Stimulated activated CD8-positive, alpha-beta memory T cell treated with anti-CD3 and anti-CD28 coated beads, Interleukin-7, amount 100 ng/mL, for 24 hours (primary cell): ENCODE measurements at regions not wholly inside any gene's neighbourhood (a gene's known extent, or its start where the extent isn't known, plus 50 kb on each side); places are given as distances from the start of the nearest gene placed in this dataset.
"Not testable (repeated sequence)": the region's sequence is repeated elsewhere in the genome, so short reads cannot be mapped to it uniquely, and the experiment has no call there.

ENCODE experiments used
- DNase-seq: peaks from one replicate; pipeline ENCODE4 v3.0.0-alpha.2; 2020; ENCODE audit warnings: low read depth

DNA sequence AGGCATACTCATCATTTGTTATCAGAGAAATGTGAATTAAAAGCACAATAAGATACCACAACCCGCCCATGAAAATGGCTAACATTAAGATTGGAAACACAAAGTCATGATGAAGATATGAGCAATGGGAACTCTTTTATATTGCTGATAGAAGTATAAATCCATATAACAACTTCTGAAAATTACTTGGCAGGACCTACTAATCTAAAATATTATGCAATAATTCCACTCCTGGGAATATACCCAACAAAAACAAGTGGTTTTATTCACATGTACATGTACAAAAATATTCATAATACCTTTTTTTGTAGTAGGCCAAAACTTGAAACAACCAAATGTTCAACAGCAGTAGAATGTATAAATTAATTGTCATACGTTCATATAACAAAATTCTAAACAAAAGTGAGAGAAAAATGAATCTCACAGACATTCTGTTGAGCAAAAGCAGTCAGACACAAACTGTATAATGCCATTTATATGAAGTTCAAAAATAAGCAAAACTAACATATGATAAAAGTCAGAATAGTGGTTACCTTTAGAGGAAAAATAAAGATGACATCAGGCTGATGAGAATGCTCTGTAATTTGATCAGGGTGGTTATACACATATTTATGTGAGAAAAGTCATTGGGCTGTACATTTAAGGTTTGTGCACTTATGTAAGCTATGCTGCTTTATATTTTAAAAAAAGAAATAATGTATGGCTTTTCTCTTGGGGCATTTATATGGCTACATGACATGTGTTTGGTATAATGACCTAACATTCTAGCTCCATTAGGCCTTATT lies 309.2 kb upstream of the KITLG start:
- DNase-seq, result no peak

DNA sequence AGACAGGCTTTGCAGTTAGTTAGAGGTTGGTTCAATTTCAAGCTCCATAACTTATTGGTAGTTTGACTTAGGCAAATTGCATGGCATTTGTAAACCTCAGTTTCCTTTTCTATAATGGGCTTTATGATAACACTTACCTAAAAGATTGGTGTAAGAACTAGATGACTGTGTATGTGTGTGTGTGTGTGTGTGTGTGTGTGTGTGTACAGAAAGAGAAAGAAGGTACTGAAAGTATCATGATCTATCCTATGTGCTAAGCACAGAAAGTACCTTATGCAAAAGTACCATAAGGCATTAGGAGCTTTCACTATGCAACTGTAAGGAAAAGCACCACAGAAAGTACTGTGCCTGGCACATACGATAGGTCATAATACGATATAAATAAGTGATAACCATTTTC lies 304.3 kb upstream of the KITLG start:
- DNase-seq, result no peak

DNA sequence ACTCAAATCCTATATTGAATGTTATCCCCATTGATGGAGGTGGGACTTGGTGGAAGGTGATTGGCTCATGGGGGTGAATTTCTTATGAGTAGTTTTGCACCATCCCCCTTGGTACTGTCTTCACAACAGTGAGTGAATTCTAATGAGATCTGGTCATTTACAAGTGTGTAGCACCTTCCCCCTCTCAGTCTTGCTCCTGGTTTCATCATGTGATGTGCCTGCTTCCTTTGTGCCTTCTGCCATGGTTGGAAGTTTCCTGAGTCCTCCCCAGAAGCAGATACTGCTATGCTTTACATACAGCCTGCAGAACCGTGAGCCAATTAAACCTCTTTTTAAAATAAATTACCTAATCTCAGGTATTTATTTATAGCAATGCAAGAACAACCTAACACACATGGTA lies 302.4 kb upstream of the KITLG start:
- DNase-seq, result no peak

DNA sequence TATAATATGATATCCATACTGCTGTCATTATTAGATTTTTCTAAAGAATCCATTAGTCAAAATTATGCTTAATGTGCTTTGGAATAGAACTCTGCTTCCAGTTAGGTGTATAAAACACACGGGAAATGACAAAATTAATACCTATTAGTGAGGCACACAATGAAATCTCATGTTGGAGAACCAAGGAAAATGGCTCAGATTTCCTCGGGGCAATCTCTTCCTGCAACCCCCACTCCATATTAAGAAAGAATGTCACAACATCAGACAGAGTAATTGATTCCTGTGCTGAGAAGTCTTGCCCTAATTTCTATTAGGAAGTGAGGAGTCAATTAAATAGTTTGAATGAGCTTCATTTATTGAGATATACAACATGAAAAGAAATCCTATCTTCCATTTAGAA lies 299.8 kb upstream of the KITLG start:
- no peak for DNase-seq

DNA sequence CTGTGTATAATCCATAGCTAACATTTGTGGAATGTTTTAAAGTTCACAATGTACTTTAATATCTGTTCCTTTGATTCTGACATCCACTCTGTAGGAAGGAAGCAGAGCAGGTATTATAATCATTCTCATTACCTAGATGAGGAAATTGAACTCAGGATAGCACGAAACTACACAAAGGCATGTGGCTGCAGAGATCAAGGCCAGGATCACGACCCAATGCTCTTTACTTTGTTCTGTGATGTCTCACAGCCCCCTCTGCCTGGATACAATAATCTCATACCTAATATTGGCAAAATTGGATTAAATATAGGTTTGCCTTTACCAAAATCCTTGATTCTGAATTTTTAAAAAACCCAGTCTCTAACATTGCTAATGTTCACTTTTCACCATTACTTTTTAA lies 298.0 kb upstream of the KITLG start:
- no peak for DNase-seq

DNA sequence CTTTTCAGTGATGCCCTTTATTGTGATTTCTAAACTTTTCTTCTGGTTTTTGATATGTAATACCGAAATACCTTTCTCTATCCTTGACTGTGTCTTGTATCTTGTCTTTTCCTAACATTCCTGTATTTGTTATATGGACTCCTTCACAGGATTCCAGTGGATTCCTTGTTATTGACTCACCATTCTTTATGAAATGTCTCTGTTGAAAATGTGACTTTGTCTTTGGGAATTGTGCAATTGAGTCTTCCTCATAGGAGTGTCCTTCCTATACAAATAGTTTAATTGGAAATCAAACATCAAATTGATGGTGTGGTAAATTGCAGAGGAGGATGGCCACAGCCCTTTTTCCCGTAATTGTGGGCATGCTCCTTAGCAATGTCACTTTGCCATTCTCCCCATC lies 296.6 kb upstream of the KITLG start:
- no peak for DNase-seq

DNA sequence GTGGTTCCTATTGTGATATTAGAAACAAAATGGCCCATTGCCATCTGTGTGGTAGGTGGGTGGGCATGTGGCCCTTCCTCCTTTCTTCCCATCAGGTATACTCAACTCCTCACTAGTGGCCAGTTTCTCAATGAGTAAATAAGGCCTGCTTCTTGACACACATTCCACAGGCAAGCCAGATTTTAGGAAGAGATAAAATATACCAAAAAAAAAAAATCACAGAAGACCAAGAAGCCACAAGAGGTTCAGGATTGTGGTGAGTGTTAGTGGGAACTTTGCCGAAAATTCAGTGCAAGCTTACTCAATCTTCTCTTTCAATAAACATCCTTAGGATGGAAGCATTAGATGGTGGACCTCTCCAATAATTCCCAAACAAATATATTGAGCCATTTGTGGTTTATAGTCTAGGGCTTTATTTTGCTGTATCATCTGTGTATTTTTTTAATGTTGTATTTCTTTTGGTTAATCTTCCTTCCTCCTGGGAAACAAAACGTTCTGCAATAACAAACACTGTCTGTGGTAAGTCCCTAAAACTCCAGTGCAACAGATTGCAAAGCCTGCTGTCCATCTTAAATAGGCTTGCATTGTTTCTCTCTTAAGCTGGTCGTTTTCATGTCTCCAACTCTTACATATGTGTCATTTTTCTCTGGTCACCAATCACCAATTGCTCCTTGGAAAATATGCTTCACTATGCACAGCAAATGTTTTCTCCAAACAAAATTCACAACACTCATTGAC lies 289.9 kb upstream of the KITLG start:
- DNase-seq, result no peak

DNA sequence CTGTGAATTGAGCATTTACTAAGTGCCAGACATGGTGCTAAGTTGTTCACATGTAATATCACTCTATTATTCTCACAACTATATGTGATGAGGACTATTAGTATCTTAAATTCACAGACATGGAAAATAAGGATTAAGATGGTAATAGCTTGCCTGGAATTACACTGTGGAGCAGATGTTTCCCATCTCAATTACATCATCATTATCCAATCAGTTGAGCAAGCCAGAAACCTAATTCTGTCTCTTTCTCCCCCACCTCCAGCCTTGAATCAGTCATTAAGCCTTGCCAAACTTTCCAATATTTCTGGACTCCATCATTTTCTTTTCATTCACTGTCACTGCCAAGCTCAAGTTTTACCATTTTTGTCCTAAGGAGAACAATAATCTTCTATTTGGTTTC lies 287.8 kb upstream of the KITLG start:
- DNase-seq, result no peak

DNA sequence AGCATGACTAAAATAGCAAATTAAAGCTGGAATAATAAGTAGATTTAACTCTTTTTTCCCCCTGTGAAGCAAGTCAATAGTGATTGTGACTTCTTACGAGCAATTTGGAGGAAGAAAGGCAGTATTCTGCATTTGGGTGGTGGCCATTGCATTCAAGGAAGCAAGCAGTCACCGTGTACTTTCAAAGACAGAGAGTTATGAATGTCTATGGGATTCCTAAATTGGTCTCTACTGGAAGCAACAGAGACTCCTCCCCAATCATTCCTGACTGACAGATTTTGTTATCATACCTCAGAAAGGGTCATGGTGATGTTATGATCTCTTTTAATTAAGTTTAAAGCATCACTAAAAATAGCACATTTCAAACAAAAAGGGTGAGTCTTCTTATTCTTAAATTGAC lies 287.2 kb upstream of the KITLG start:
- DNase-seq, result no peak

DNA sequence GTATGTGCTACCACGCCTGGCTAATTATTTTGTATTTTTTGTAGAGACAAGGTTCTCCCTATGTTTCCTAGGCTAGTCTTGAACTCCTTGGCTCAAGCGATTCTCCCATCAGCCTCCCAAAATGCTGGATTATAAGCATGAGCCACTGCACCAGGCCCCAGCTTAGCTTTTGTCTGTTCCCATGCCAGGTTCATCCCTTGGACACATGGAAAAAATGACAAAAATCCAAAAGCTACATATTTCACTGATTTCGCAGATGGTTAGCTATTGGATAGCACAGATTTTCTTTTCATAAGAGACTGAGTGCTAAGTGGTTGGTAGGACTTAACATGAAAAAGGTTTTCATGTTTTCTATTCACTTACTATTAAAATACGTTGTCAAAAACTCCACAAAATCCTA lies 286.6 kb upstream of the KITLG start:
- no peak for DNase-seq

DNA sequence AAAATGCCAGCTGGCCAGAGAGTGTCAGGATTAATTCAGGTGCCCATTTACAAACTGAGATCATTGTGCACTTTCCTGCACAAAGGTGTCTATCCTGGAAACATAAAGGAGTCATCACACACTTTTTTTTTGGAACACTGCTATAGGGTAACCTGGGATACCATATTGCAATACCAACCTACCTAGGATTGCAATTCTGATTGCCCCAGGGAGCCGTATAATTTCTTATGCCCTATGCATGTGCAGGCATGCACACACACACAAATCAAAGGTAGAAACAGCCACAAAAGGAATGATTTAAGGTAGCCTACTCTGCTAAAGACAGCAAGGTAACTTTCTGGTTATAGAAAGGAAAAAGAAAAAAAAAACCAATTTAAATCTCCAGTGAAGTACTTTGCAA lies 285.3 kb upstream of the KITLG start:
- no peak for DNase-seq

DNA sequence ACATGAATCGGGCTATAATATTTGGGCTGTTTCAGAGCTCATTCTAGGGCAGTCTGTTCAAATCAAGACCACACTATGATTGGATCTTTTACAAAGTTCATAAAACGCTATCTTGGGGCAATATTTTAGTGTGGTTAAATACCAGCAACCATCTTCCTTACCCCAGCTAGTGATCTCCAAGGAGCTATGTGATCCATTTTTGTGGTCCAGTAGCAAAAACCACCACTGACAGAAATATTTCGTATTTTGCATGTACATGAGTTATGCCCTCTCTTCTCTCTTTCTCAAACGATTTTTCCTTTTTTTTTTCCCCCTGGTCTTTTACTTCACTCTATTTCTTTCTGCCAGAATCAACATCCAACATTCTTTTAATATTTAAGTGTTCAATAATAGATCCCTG lies 280.6 kb upstream of the KITLG start:
- DNase-seq, result no peak

DNA sequence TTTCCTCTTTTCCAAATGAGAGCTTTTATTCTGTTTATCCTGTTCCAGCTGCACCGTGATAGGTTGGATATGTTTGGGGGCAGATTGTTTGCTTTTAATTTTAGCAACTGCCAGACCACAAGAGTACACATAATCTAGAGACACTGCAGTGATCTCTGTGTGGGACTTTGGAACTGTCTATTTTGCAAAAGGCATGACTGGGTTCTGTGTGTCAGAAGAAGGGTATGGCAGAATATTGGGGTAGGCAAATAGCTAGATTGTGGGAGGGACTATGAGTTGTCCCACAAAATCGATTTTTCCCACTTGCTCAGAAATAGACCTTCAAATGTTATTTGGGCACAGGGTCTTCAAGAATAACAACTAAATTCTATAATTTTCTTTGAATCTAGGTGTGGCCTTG lies 275.9 kb upstream of the KITLG start:
- DNase-seq, result no peak

DNA sequence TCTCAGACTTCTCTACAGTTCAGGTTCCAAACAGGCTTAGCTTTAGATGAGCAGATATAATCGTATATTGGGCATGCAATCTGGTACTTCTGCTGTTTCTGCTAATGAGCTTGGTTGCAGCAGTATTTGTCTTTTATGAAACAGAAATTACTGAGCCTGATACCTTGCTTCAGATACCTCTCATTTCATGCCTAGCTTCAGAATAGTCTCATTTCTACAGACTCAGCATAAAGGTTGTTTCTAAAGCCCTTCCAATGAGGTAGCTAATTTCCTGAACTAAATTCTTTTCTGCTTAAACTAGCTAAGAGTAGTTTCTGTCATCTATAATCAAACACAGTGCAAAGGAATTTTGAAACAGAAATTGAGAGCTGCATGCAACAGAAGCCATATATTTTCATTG lies 275.0 kb upstream of the KITLG start:
- DNase-seq, result no peak

DNA sequence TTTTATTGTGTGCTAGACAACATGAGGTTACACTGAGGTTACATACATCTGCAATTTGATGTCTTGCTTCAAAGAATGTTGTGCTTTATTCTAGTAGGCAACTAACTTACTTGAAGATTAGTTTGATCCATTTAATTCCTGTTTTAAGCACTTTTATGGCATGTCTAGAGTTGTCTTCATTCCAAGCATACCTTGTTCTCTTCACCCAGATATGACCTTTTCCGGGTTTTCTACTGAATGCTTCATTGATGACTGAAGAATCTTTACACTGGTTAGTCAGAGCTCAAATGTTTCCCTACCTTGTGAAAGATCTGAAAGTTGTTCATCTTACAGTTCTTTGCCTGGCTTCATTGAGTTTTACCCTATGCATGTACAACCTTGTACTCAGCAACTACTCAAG lies 274.0 kb upstream of the KITLG start:
- no peak for DNase-seq

DNA sequence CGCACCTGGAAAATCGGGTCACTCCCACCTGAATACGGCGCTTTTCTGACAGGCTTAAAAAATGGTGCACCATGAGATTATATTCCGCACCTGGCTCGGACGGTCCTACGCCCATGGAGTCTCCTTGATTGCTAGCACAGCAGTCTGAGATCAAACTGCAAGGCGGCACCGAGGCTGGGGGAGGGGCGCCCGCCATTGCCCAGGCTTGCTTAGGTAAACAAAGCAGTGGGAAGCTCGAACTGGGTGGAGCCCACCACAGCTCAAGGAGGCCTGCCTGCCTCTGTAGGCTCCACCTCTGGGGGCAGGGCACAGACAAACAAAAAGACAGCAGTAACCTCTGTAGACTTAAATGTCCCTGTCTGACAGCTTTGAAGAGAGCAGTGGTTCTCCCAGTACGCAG lies 267.0 kb upstream of the KITLG start:
- not testable (repeated sequence) for DNase-seq

DNA sequence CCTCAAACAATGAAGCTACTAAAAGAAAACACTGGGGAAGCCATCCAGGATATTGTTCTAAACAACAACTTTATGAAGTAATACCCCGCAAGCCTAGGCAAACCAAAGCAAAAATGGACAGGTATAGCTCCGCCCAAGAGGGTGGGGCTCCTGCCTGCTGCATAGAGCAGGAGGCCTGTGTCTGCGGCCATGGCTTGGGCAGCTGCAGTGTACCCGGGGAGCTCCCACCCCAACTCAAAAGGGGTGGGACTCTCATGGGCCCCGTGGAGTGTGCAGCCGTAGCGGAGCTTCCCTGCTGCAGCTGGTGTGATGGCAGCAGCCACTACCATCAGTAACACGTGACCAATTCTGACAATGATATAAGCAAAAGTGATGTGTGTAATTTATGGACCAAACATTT lies 264.2 kb upstream of the KITLG start:
- no peak for DNase-seq

DNA sequence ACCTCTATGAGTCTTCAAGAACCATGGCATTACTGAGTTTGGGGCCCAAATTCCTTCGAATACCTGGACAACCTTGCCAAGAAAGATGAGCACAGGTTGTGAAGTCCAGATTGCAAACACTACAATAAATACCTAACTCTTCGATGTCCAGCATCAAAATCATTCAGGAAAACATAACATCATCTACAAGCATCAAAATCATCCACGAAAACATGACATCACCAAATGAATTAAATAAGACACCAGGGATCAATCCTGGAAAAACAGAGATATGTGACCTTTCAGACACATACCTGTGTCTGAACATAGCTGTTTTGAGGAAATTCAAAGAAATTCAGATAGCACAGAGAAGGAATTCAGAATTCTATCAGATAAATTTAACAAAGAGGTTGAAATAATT lies 262.0 kb upstream of the KITLG start:
- no peak for DNase-seq

DNA sequence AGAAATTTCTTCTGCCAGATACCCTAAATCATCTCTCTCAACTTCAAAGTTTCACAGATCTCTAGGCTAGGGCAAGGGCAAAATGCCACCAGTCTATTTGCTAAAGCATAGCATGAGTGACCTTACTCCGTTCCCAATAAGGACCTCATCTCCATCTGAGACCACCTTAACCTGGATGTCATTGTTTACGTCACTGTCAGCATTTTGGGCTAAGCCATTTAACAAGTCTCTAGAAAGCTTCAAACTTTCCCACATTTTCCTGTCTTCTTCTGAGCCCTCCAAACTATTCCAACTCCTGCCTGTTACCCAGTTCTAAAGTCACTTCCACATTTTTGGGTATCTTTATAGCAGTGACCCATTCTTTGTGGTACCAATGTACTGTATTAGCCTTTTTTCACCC lies 259.2 kb upstream of the KITLG start:
- DNase-seq, result no peak

DNA sequence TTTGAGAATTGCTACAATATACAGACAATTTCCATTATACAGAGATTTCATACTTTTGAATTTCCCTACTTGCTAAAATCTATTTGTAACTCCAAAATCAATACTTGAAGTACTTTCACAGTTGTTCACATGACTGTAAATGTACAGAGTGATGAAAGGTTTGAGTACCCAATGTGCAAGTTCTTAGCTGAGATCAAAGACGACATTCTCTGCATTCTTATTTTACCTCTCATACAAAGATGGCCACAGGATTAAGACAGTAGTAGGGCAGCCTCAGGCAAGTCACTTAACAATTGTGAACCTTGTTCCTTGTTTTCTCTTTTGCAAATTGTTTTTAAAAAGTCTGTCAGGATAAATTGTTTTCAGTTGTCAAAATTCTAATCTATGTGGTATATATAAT lies 255.9 kb upstream of the KITLG start:
- no peak for DNase-seq

DNA sequence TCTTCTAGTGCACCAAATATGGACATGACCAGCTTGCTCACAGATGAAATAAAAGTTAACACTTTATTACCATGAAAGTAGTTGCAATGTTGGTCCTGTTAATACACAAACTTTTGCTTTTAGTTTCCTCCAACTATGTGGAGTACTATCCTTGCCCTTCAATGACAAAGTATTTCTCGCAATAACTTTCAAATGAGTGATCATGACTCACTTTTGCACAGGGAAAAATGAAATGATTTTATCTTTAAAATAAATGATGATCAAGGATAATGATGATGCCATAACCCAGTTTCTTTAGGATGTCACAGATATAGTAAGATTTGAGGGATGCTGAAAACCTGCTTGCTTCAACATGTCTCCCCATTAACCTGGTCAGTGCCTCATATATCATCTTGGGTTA lies 254.0 kb upstream of the KITLG start:
- no peak for DNase-seq

DNA sequence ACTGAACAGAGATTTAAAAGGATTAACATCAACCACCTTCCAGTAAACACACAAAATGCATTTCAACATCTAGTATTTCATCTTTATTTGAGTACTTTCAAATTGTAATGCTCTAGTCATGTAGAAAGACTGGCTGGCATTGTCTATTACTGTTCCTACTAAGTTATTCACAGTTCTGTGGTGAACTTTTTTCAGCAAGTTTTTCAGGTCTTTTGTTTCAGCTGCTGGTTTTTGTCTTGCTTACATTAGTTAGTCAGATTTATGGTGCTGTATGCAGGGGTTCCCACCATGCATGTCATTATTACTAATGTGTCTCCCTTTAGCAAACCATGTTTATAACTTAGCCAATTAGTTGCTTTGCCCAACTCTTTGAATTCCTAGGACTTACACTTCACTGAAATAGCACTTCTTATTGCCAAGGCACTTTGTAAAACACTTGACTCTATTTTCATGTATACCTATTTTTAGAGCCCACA lies 253.4 kb upstream of the KITLG start:
- DNase-seq, result no peak

DNA sequence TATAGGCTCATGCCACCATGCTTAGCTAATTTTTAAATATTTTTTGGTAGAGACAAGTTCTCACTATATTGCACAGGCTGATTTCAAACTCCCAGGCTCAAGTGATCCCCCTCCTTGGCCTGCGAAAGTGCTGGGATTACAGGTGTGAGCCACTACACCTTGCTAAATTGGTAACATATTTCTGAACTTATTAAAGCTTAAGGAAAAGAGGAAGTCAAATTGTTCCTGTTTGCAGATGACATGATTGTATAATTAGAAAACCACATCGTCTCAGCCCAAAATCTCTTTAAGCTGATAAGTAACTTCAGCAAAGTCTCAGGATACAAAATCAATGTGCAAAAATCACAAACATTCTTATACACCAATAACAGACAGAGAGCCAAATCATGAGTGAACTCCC lies 248.3 kb upstream of the KITLG start:
- DNase-seq, result not testable (repeated sequence)

DNA sequence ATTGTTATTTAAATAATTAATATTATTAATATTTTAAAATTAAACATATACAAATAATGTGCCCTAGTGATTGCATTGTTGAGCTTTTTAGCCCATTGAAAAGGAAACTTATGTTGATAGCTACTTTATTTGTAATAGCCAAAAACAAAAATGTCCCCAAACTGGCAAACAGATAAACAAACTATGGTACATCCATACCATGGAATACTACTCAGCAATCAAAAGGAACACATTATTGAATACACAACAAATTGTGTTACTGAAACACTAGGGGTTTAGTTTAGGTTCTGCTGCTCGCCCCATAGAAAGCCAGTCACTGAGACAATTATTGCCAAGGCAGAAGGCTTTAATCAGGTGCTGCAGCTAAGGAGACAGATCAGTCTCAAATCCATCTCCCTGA lies 239.7 kb upstream of the KITLG start:
- no peak for DNase-seq
